ENCODE measurements at regions not wholly inside any gene's neighbourhood (a gene's known extent, or its start where the extent isn't known, plus 50 kb on each side); places are given as distances from the start of the nearest gene placed in this dataset.
"Not testable (repeated sequence)": the region's sequence is repeated elsewhere in the genome, so short reads cannot be mapped to it uniquely, and the experiment has no call there.

GRCh38 chr9:108048406-108049025 is 558.9 kb upstream of the KLF4 start:
- H3K9ac ChIP-seq (ENCODE audit: control insufficient read depth, extremely low read depth, insufficient read depth, low read length) = peak overlapping the region; percentile 71
- H3K27me3 ChIP-seq (ENCODE audit: control insufficient read depth, extremely low read depth, insufficient read depth, low read length) = no peaks in the 10 kb centered on the region
- TF ChIP-seq CTCF (optimal IDR thresholded peaks at IDR 0.05 in 1 of 3, IDR thresholded peaks at IDR 0.05 in 1 of 3, conservative IDR thresholded peaks at IDR 0.05 in 1 of 3; ENCODE audit: extremely low read depth in 1 of 3, insufficient read depth in 2 of 3, low read length in 3 of 3) = no peak
- TF ChIP-seq EZH2 (IDR thresholded peaks at IDR 0.05; ENCODE audit: low read length) = no peak
- peaks cover 7% of the 10 kb centered on the region for H3K9me3 ChIP-seq (ENCODE audit: control insufficient read depth, low read depth, low read length)
- no peak for FAIRE-seq
- peak overlapping the region; percentile 33 for H3K4me2 ChIP-seq (ENCODE audit: control insufficient read depth, extremely low read depth, insufficient read depth, low read depth, low read length)
- H3K27ac ChIP-seq (ENCODE audit: control insufficient read depth, insufficient read depth, low read length) = peak overlapping the region; percentile 95
- H3K9me1 ChIP-seq (ENCODE audit: control insufficient read depth, extremely low read depth, insufficient read depth, low read length) = no peaks in the 10 kb centered on the region
- dilution Hi-C loops (cut with MboI; ENCODE audit: extremely low pct_ligation_motif_present, low sequenced_read_pairs) = no loop called here
- no peaks in the 10 kb centered on the region for H4K20me1 ChIP-seq (ENCODE audit: control insufficient read depth, extremely low read depth, insufficient read depth, low read length)
- no peak for DNase-seq (ENCODE audit: low read depth, low spot score)
- H3K4me1 ChIP-seq (ENCODE audit: control insufficient read depth, extremely low read depth, insufficient read depth, low read length) = peaks cover 37% of the 10 kb centered on the region
- peaks cover 0 to 3% of the 10 kb centered on the region in 2 experiments for H3K36me3 ChIP-seq (ENCODE audit: control insufficient read depth in 2 of 2, extremely low read depth in 1 of 2, insufficient read depth in 2 of 2, low read length in 2 of 2)
- no peaks in the 10 kb centered on the region for H3K79me2 ChIP-seq (ENCODE audit: control insufficient read depth, insufficient read depth, low read length)
- H3K4me3 ChIP-seq (ENCODE audit: control insufficient read depth in 2 of 3, extremely low read depth in 1 of 3, insufficient read depth in 2 of 3, low read depth in 1 of 3, low read length in 3 of 3) = no peak overlapping the region
- no peak overlapping the region for H2AFZ ChIP-seq (ENCODE audit: control insufficient read depth, low read length)

GRCh38 chr9:108047777-108048176 is 558.2 kb upstream of the KLF4 start:
- not testable (repeated sequence) for H3K79me2 ChIP-seq (ENCODE audit: control insufficient read depth, insufficient read depth, low read length); H3K4me3 ChIP-seq (ENCODE audit: control insufficient read depth in 2 of 3, extremely low read depth in 1 of 3, insufficient read depth in 2 of 3, low read depth in 1 of 3, low read length in 3 of 3)
- H3K27ac ChIP-seq (ENCODE audit: control insufficient read depth, insufficient read depth, low read length) = peak overlapping the region; percentile 95

GRCh38 chr9:108047264-108047663 is 557.7 kb upstream of the KLF4 start:
- peak overlapping the region; percentile 30 for H3K27ac ChIP-seq (ENCODE audit: control insufficient read depth, insufficient read depth, low read length)
- dilution Hi-C loops (cut with MboI; ENCODE audit: extremely low pct_ligation_motif_present, low sequenced_read_pairs) = no loop called here
- DNase-seq (ENCODE audit: low read depth, low spot score) (no peak), FAIRE-seq (peak; percentile 39)
- H4K20me1 ChIP-seq (ENCODE audit: control insufficient read depth, extremely low read depth, insufficient read depth, low read length) = no peaks in the 10 kb centered on the region
- peaks cover 0 to 3% of the 10 kb centered on the region in 2 experiments for H3K36me3 ChIP-seq (ENCODE audit: control insufficient read depth in 2 of 2, extremely low read depth in 1 of 2, insufficient read depth in 2 of 2, low read length in 2 of 2)
- H2AFZ ChIP-seq (ENCODE audit: control insufficient read depth, low read length) = no peak overlapping the region
- H3K4me3 ChIP-seq (ENCODE audit: control insufficient read depth in 2 of 3, extremely low read depth in 1 of 3, insufficient read depth in 2 of 3, low read depth in 1 of 3, low read length in 3 of 3) = no peak overlapping the region
- no peak overlapping the region for H3K9ac ChIP-seq (ENCODE audit: control insufficient read depth, extremely low read depth, insufficient read depth, low read length)
- no peak for TF ChIP-seq CTCF (optimal IDR thresholded peaks at IDR 0.05 in 1 of 3, IDR thresholded peaks at IDR 0.05 in 1 of 3, conservative IDR thresholded peaks at IDR 0.05 in 1 of 3; ENCODE audit: extremely low read depth in 1 of 3, insufficient read depth in 2 of 3, low read length in 3 of 3)
- TF ChIP-seq EZH2 (IDR thresholded peaks at IDR 0.05; ENCODE audit: low read length) = no peak
- no peaks in the 10 kb centered on the region for H3K27me3 ChIP-seq (ENCODE audit: control insufficient read depth, extremely low read depth, insufficient read depth, low read length)
- no peaks in the 10 kb centered on the region for H3K79me2 ChIP-seq (ENCODE audit: control insufficient read depth, insufficient read depth, low read length)
- no peak overlapping the region for H3K4me2 ChIP-seq (ENCODE audit: control insufficient read depth, extremely low read depth, insufficient read depth, low read depth, low read length)
- peaks cover 35% of the 10 kb centered on the region for H3K4me1 ChIP-seq (ENCODE audit: control insufficient read depth, extremely low read depth, insufficient read depth, low read length)
- H3K9me1 ChIP-seq (ENCODE audit: control insufficient read depth, extremely low read depth, insufficient read depth, low read length) = no peaks in the 10 kb centered on the region
- H3K9me3 ChIP-seq (ENCODE audit: control insufficient read depth, low read depth, low read length) = peaks cover 11% of the 10 kb centered on the region

More at GRCh38 chr9:108047777-108048176, 558.2 kb upstream of the KLF4 start:
- H3K4me2 ChIP-seq (ENCODE audit: control insufficient read depth, extremely low read depth, insufficient read depth, low read depth, low read length); H3K9me3 ChIP-seq (ENCODE audit: control insufficient read depth, low read depth, low read length); DNase-seq (ENCODE audit: low read depth, low spot score); H3K9me1 ChIP-seq (ENCODE audit: control insufficient read depth, extremely low read depth, insufficient read depth, low read length); H2AFZ ChIP-seq (ENCODE audit: control insufficient read depth, low read length); H3K27me3 ChIP-seq (ENCODE audit: control insufficient read depth, extremely low read depth, insufficient read depth, low read length); H3K9ac ChIP-seq (ENCODE audit: control insufficient read depth, extremely low read depth, insufficient read depth, low read length); H4K20me1 ChIP-seq (ENCODE audit: control insufficient read depth, extremely low read depth, insufficient read depth, low read length); dilution Hi-C loops (cut with MboI; ENCODE audit: extremely low pct_ligation_motif_present, low sequenced_read_pairs); FAIRE-seq; H3K36me3 ChIP-seq (ENCODE audit: control insufficient read depth in 2 of 2, extremely low read depth in 1 of 2, insufficient read depth in 2 of 2, low read length in 2 of 2): not testable (repeated sequence)
- H3K4me1 ChIP-seq (ENCODE audit: control insufficient read depth, extremely low read depth, insufficient read depth, low read length) = peaks cover 34% of the 10 kb centered on the region

Measured in keratinocyte (primary cell).